Hepatocyte (in vitro differentiated cells): ENCODE measurements at regions not wholly inside any gene's neighbourhood (a gene's known extent, or its start where the extent isn't known, plus 50 kb on each side); places are given as distances from the start of the nearest gene placed in this dataset.

ENCODE experiments used
- DNase-seq: peaks from one replicate; pipeline ENCODE4 v3.0.0-alpha.2; 2016; ENCODE audit warnings: low spot score
- H2AFZ ChIP-seq: fragments of 200-600 bp; sonication (generic); 2 replicates; pipeline ENCODE4 v1.6.0; 2016; ENCODE audit warnings: antibody characterized with exemption, mild to moderate bottlenecking
- H3K27ac ChIP-seq: fragments of 200-600 bp; sonication (generic); 2 replicates; pipeline ENCODE4 v1.5.1; 2016; ENCODE audit warnings: mild to moderate bottlenecking
- H3K27me3 ChIP-seq: fragments of 200-600 bp; sonication (generic); 2 replicates; pipeline ENCODE4 v1.6.1; 2016
- H3K36me3 ChIP-seq: fragments of 200-600 bp; sonication (generic); replicated peaks from 2 replicates; pipeline ENCODE4 v1.5.1; 2016; ENCODE audit warnings: low read depth; ENCODE audit not compliant: insufficient read depth
- H3K4me1 ChIP-seq: fragments of 200-600 bp; sonication (generic); 2 replicates; pipeline ENCODE4 v1.5.1; 2016; ENCODE audit warnings: mild to moderate bottlenecking, moderate library complexity; ENCODE audit not compliant: insufficient read depth
- H3K4me2 ChIP-seq: fragments of 200-600 bp; sonication (generic); 2 replicates; pipeline ENCODE4 v1.6.0; 2016
- H3K4me3 ChIP-seq: fragments of 200-600 bp; sonication (generic); 2 replicates; pipeline ENCODE4 v1.5.1; 2016; ENCODE audit warnings: mild to moderate bottlenecking
- H3K79me2 ChIP-seq: fragments of 200-600 bp; sonication (generic); 2 replicates; pipeline ENCODE4 v1.6.0; 2017; ENCODE audit warnings: mild to moderate bottlenecking
- H3K9me2 ChIP-seq: fragments of 200-600 bp; sonication (generic); replicated peaks from 2 replicates; pipeline ENCODE4 v1.6.0; 2017; ENCODE audit warnings: mild to moderate bottlenecking; ENCODE audit not compliant: insufficient read depth
- H3K9me3 ChIP-seq: fragments of 200-600 bp; sonication (generic); 2 replicates; pipeline ENCODE4 v1.5.1; 2016; ENCODE audit warnings: low read depth, mild to moderate bottlenecking
- H4K20me1 ChIP-seq: fragments of 200-600 bp; sonication (generic); 2 replicates; pipeline ENCODE4 v1.6.0; 2016; ENCODE audit warnings: mild to moderate bottlenecking; ENCODE audit not compliant: insufficient read depth, poor library complexity, severe bottlenecking
- CTCF ChIP-seq: fragments of 200-600 bp; sonication (generic); IDR thresholded peaks from 2 replicates; pipeline ENCODE4 v1.5.1; 2016; ENCODE audit warnings: antibody characterized with exemption, mild to moderate bottlenecking; ENCODE audit not compliant: poor library complexity
- EZH2 ChIP-seq: fragments of 200-600 bp; sonication (generic); IDR thresholded peaks from 2 replicates; pipeline ENCODE4 v1.6.1; 2016; ENCODE audit warnings: antibody characterized with exemption, mild to moderate bottlenecking, borderline replicate concordance
- EZH2phosphoT487 ChIP-seq: fragments of 200-600 bp; sonication (generic); IDR thresholded peaks from one replicate; pipeline ENCODE4 v1.6.1; 2018; ENCODE audit warnings: antibody characterized with exemption, mild to moderate bottlenecking, low read depth, moderate library complexity; ENCODE audit not compliant: unreplicated experiment, severe bottlenecking
- WGBS: methylation state at CpG from one replicate; pipeline ENCODE4 v1.1.6; 2016; ENCODE audit warnings: low lambda C conversion rate; ENCODE audit errors: missing lambda C conversion rate; 5-methylcytosine and 5-hydroxymethylcytosine counted together

GRCh38 chrX:103441878-103442535 lies 65.7 kb downstream of the BEX3 start:
- DNase-seq = no peak
- 62% methylated on average over 4 of the region's 4 CpGs for WGBS
- no peaks in the 10 kb centered on the region for H3K4me1 ChIP-seq
- H3K27me3 ChIP-seq = no peaks in the 10 kb centered on the region
- no peaks in the 10 kb centered on the region for H4K20me1 ChIP-seq
- TF ChIP-seq EZH2phosphoT487 = no peak
- no peak for TF ChIP-seq EZH2
- TF ChIP-seq CTCF = no peak
- no peak overlapping the region for H3K4me3 ChIP-seq
- H3K36me3 ChIP-seq = no peaks in the 10 kb centered on the region
- no peak overlapping the region for H3K27ac ChIP-seq
- no peaks in the 10 kb centered on the region for H3K79me2 ChIP-seq
- no peaks in the 10 kb centered on the region for H3K9me2 ChIP-seq
- H2AFZ ChIP-seq = no peak overlapping the region
- H3K4me2 ChIP-seq = no peak overlapping the region
- H3K9me3 ChIP-seq = no peaks in the 10 kb centered on the region

- Histone ChIP-seq H3K27me3 (no peaks in the 10 kb centered on the region), H3K4me2 (no peak overlapping the region), H3K36me3 (no peaks in the 10 kb centered on the region), H3K27ac (no peak overlapping the region), H4K20me1 (no peaks in the 10 kb centered on the region), H3K9me3 (no peaks in the 10 kb centered on the region), H3K4me3 (no peak overlapping the region), H3K4me1 (no peaks in the 10 kb centered on the region), H2AFZ (no peak overlapping the region), H3K9me2 (no peaks in the 10 kb centered on the region), H3K79me2 (no peaks in the 10 kb centered on the region)
- TF ChIP-seq CTCF = no peak
- DNase-seq = no peak
- 62% methylated on average over 6 of the region's 6 CpGs for WGBS
Measured at GRCh38 chrX:103442536-103442901, 66.2 kb downstream of the BEX3 start.

GRCh38 chrX:103446665-103447302 lies 70.4 kb downstream of the BEX3 start:
- Histone ChIP-seq H3K27ac (peak overlapping the region; percentile 4), H3K36me3 (no peaks in the 10 kb centered on the region), H4K20me1 (no peaks in the 10 kb centered on the region), H3K27me3 (no peaks in the 10 kb centered on the region), H3K4me2 (no peak overlapping the region), H3K9me3 (no peaks in the 10 kb centered on the region), H3K9me2 (no peaks in the 10 kb centered on the region), H3K4me1 (no peaks in the 10 kb centered on the region), H2AFZ (no peak overlapping the region), H3K79me2 (no peaks in the 10 kb centered on the region), H3K4me3 (no peak overlapping the region)
- TF ChIP-seq EZH2phosphoT487 = no peak
- no peak for TF ChIP-seq CTCF
- TF ChIP-seq EZH2 = no peak
- DNase-seq = peak; percentile 28
- 49% methylated on average over 2 of the region's 2 CpGs for WGBS
